PC-9 (cell line): ENCODE measurements at regions not wholly inside any gene's neighbourhood (a gene's known extent, or its start where the extent isn't known, plus 50 kb on each side); places are given as distances from the start of the nearest gene placed in this dataset.
"Not testable (repeated sequence)": the region's sequence is repeated elsewhere in the genome, so short reads cannot be mapped to it uniquely, and the experiment has no call there.

ENCODE experiments used
- BruUV-seq: library from RNA; stranded (reverse); fragments of 400-500 nt; replicated peaks from 2 replicates; lab custom pipeline; 2021; lab: Mats Ljungman, UMichigan
- CTCF ChIA-PET: fragments of 300-600 bp; sonication (Branson Sonifier 250); formaldehyde crosslinking; loops from one replicate; lab custom pipeline; 2022; ENCODE audit warnings: antibody characterized with exemption; lab: Charles Lee
- POLR2A ChIA-PET: fragments of 300-600 bp; sonication (Branson Sonifier 250); formaldehyde crosslinking; loops from one replicate; lab custom pipeline; 2022; ENCODE audit warnings: antibody characterized with exemption; ENCODE audit not compliant: unreplicated experiment; lab: Charles Lee
- DNase-seq, 2 experiments: peaks; one replicate each; pipeline versions ENCODE4 v3.0.0 to v3.0.0-alpha.2; 2015 to 2022; ENCODE audit warnings: mixed read lengths in 1 of 2
- H2AFZ ChIP-seq: fragments of 200-600 bp; sonication (generic); 2 replicates; pipeline ENCODE4 v1.8.1; 2017; ENCODE audit warnings: antibody characterized with exemption
- H3F3A ChIP-seq: fragments of 200-600 bp; sonication (generic); 2 replicates; pipeline ENCODE4 v1.8.1; 2017; ENCODE audit warnings: antibody characterized with exemption, mild to moderate bottlenecking, low read depth; ENCODE audit not compliant: insufficient read depth
- H3K27ac ChIP-seq: fragments of 200-600 bp; sonication (generic); 2 replicates; pipeline ENCODE4 v1.6.1; 2016; ENCODE audit warnings: mixed run types
- H3K27me3 ChIP-seq: fragments of 200-600 bp; sonication (generic); 2 replicates; pipeline ENCODE4 v1.6.1; 2016; ENCODE audit warnings: low read depth, mixed run types; ENCODE audit not compliant: insufficient read depth
- H3K36me3 ChIP-seq: fragments of 200-600 bp; sonication (generic); 2 replicates; pipeline ENCODE4 v1.6.1; 2016; ENCODE audit warnings: low read depth, mixed run types
- H3K4me1 ChIP-seq: fragments of 200-600 bp; sonication (generic); replicated peaks from 2 replicates; pipeline ENCODE4 v1.6.1; 2016; ENCODE audit warnings: mixed run types; ENCODE audit not compliant: insufficient read depth
- H3K4me2 ChIP-seq: fragments of 200-600 bp; sonication (generic); 2 replicates; pipeline ENCODE4 v1.6.1; 2017; ENCODE audit warnings: mixed run types
- H3K4me3 ChIP-seq: fragments of 200-600 bp; sonication (generic); 2 replicates; pipeline ENCODE4 v1.6.1; 2016; ENCODE audit warnings: mixed run types
- H3K79me2 ChIP-seq: fragments of 200-600 bp; sonication (generic); 2 replicates; pipeline ENCODE4 v1.6.1; 2017; ENCODE audit warnings: low read depth, mixed run types
- H3K9me2 ChIP-seq: fragments of 200-600 bp; sonication (generic); 2 replicates; pipeline ENCODE4 v1.8.1; 2017; ENCODE audit warnings: mild to moderate bottlenecking; ENCODE audit not compliant: insufficient read depth
- H3K9me3 ChIP-seq: fragments of 200-600 bp; sonication (generic); 2 replicates; pipeline ENCODE4 v1.8.1; 2016; ENCODE audit warnings: low read depth; ENCODE audit not compliant: insufficient read depth
- H4K20me1 ChIP-seq: fragments of 200-600 bp; sonication (generic); 2 replicates; pipeline ENCODE4 v1.8.1; 2017; ENCODE audit not compliant: insufficient read depth
- EZH2 ChIP-seq: fragments of 200-600 bp; sonication (generic); IDR thresholded peaks from 2 replicates; pipeline ENCODE4 v1.8.0; 2017; ENCODE audit warnings: antibody characterized with exemption, low read depth
- intact Hi-C: fragments of 100-400 bp; cut with micrococcal nuclease; formaldehyde crosslinking; loops from one replicate; pipeline ENCODE4 v1.10.0; 2022; ENCODE audit not compliant: unreplicated experiment
- TF ChIP-seq, protein P1 (sequence below): fragments of 200-600 bp; sonication (generic); conservative IDR thresholded peaks from 2 replicates; pipeline ENCODE4 v1.6.1; 2017; ENCODE audit warnings: mixed run types, antibody characterized with exemption, mild to moderate bottlenecking, moderate library complexity

DNA sequence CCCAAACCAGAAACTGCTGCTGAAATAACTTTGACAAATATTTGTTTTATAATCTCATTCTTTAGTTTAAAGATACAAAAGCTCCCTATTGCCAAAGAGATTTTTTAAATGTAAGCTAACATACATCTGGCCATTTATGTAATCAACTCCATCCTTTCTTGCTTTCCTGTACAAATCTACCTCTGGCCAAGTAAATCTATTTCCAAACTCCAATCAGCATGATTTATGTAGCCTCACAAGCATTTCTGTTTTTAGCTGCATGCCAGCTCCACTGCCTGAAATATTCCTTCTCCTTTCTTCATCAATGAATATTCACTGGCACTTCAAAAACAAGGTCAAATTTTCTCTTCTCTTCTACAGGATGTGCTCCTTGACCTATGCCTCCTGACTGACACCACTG is 80.0 kb downstream of the SHOX2 start:
- intact Hi-C loops: no loop called here
- Histone ChIP-seq H3K27ac (no peak overlapping the region), H3F3A (no peaks in the 10 kb centered on the region), H3K4me2 (no peak overlapping the region), H3K36me3 (no peaks in the 10 kb centered on the region), H3K79me2 (no peaks in the 10 kb centered on the region), H3K4me3 (no peak overlapping the region), H4K20me1 (no peaks in the 10 kb centered on the region), H3K4me1 (no peaks in the 10 kb centered on the region), H2AFZ (no peak overlapping the region), H3K27me3 (no peaks in the 10 kb centered on the region), H3K9me3 (peaks cover 3% of the 10 kb centered on the region; the same call in 1 of the 2 replicates), H3K9me2 (no peaks in the 10 kb centered on the region)
- ChIA-PET CTCF (no interaction called here), POLR2A (no interaction called here)
- BruUV-seq: no TSS peak
- TF ChIP-seq EZH2: no peak
- TF ChIP-seq, protein P1, sequence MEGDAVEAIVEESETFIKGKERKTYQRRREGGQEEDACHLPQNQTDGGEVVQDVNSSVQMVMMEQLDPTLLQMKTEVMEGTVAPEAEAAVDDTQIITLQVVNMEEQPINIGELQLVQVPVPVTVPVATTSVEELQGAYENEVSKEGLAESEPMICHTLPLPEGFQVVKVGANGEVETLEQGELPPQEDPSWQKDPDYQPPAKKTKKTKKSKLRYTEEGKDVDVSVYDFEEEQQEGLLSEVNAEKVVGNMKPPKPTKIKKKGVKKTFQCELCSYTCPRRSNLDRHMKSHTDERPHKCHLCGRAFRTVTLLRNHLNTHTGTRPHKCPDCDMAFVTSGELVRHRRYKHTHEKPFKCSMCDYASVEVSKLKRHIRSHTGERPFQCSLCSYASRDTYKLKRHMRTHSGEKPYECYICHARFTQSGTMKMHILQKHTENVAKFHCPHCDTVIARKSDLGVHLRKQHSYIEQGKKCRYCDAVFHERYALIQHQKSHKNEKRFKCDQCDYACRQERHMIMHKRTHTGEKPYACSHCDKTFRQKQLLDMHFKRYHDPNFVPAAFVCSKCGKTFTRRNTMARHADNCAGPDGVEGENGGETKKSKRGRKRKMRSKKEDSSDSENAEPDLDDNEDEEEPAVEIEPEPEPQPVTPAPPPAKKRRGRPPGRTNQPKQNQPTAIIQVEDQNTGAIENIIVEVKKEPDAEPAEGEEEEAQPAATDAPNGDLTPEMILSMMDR: no peak
- DNase-seq: no peak

DNA sequence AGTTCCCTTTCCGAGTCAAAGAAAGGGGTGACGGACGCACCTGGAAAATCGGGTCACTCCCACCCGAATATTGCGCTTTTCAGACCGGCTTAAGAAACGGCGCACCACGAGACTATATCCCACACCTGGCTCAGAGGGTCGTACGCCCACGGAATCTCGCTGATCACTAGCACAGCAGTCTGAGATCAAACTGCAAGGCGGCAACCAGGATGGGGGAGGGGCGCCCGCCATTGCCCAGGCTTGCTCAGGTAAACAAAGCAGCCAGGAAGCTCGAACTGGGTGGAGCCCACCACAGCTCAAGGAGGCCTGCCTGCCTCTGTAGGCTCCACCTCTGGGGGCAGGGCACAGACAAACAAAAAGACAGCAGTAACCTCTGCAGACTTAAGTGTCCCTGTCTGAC is 86.3 kb downstream of the SHOX2 start:
- H3K36me3 ChIP-seq, H3F3A ChIP-seq, intact Hi-C loops, H3K9me3 ChIP-seq, H3K9me2 ChIP-seq, CTCF ChIA-PET, H3K79me2 ChIP-seq, H3K27ac ChIP-seq, BruUV-seq, H4K20me1 ChIP-seq, H3K4me1 ChIP-seq, H3K4me2 ChIP-seq, H3K27me3 ChIP-seq, POLR2A ChIA-PET, H2AFZ ChIP-seq: not testable (repeated sequence)
- H3K4me3 ChIP-seq: peak overlapping the region; percentile 18; the same call in 1 of the 2 replicates
- DNase-seq: peak in 1 of 2 experiments; percentile 29

DNA sequence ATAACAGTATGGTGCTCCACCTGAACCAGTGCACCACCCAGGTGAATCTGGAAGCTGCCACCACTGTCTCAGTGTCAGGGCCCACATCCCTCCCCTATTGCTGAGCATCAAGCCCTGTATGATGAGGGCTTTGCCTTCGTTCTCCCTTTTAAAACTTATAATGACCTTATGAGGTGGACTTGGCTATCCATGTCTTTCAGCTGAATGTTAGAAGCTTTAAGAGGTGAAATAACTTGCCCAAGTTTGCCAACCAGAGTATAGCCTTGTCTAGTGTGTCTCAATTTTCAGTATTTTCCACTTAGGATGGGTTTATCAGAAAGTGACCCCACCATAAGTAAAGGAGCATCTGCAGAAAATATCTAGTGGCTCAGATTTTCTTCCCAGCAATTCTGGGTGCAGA is 87.8 kb downstream of the SHOX2 start:
- H3K27ac ChIP-seq: no peak overlapping the region
- no peaks in the 10 kb centered on the region for H3F3A ChIP-seq
- H3K4me2 ChIP-seq: no peak overlapping the region
- no peaks in the 10 kb centered on the region for H3K9me2 ChIP-seq
- H4K20me1 ChIP-seq: no peaks in the 10 kb centered on the region
- POLR2A ChIA-PET: no interaction called here
- no peaks in the 10 kb centered on the region for H3K9me3 ChIP-seq
- intact Hi-C loops: no loop called here
- H3K27me3 ChIP-seq: peaks cover 4% of the 10 kb centered on the region; the same call in 1 of the 2 replicates
- DNase-seq: no peak
- H3K4me3 ChIP-seq: no peak overlapping the region
- no peak overlapping the region for H2AFZ ChIP-seq
- H3K36me3 ChIP-seq: no peaks in the 10 kb centered on the region
- TF ChIP-seq, protein P1: no peak
- no peak for TF ChIP-seq EZH2
- no peaks in the 10 kb centered on the region for H3K79me2 ChIP-seq
- no peaks in the 10 kb centered on the region for H3K4me1 ChIP-seq
- BruUV-seq: no TSS peak
- CTCF ChIA-PET: no interaction called here

DNA sequence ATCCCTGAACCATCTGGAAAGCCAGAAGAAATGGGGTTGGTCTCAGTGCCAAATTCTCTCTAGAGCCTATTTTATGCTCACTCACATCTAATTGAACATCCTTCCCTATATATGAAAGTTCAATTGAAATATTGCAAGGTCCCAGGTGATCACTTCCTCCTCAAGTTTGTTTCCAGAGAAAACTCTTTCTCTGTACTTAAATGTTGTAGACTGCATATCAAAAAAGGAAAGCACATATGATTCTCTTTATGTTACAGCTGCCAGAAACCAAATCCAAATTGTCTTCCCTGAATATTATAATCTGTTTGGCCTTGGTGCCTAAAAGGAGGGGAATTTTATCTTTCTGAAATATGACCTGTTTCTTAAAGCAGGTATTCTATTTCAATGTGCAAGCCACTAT is 93.3 kb downstream of the SHOX2 start:
- CTCF ChIA-PET: no interaction called here
- no peak overlapping the region for H2AFZ ChIP-seq
- intact Hi-C loops: no loop called here

More for the DNA sequence above, 93.3 kb downstream of the SHOX2 start:
- no peaks in the 10 kb centered on the region for H3K79me2 ChIP-seq
- TF ChIP-seq, protein P1: no peak
- TF ChIP-seq EZH2: no peak
- H3K27me3 ChIP-seq: no peaks in the 10 kb centered on the region
- H3K27ac ChIP-seq: no peak overlapping the region
- no peak for DNase-seq
- POLR2A ChIA-PET: interaction anchor here (0.6 kb wide), 1 partner anchor 212 kb away, joined by 6 read pairs; no protein-coding TSS in a partner anchor
- no peaks in the 10 kb centered on the region for H3K9me2 ChIP-seq
- H3F3A ChIP-seq: no peaks in the 10 kb centered on the region
- H3K4me3 ChIP-seq: no peak overlapping the region
- BruUV-seq: no TSS peak
- no peaks in the 10 kb centered on the region for H3K4me1 ChIP-seq
- H3K4me2 ChIP-seq: no peak overlapping the region
- H4K20me1 ChIP-seq: no peaks in the 10 kb centered on the region
- H3K9me3 ChIP-seq: no peaks in the 10 kb centered on the region
- H3K36me3 ChIP-seq: no peaks in the 10 kb centered on the region
